ENCODE measurements at regions not wholly inside any gene's neighbourhood (a gene's known extent, or its start where the extent isn't known, plus 50 kb on each side); places are given as distances from the start of the nearest gene placed in this dataset.

DNA sequence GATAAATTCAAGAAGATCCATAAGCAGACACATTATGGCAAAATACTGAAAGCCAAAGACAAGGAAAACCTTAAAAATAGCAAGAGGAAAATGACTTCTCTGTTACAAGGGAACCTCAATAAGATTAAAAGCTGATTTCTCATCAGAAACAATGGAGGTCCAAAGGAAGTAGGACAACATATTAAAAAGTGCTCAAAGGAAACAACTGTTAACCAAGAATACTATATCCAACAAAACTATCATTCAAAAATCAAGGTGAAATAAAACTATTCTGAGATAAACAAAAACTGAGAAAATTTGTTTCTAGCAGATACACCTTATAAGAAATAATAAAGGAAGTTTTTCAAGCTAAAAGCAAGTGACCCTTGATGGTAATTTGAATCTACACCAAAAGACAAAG lies 314.7 kb upstream of the ROPN1 start:
- Mint-ChIP-seq H3K9me3 (peaks cover 14% of the 10 kb centered on the region), H3K4me1 (no peaks in the 10 kb centered on the region), H3K4me3 (no peak overlapping the region), H3K36me3 (peaks cover 1% of the 10 kb centered on the region), H3K27ac (no peak overlapping the region), H3K27me3 (peaks cover 4% of the 10 kb centered on the region)
- DNase-seq (ENCODE audit: low spot score in 2 of 2) (no peak), ATAC-seq (ENCODE audit: low read depth) (no peak)

DNA sequence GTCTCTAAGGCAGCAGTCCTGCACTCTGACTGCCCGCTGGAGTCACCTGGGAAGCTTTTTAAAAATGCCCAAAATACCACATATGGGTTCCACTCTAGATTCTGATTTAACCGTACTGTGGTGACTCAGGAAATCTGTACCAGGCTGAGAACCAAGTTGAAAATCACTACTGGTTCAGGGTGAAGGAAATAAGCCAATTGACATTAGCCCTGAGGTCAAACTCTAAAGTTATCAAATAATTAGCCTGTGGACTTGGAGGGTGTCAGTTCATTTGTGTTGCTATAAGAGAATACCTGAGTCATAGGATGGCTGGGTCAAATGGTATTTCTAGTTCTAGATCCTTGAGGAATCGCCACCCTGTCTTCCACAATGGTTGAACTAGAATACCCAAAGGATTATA lies 321.7 kb upstream of the ROPN1 start:
- Mint-ChIP-seq H3K36me3 (no peaks in the 10 kb centered on the region), H3K27me3 (peaks cover 4% of the 10 kb centered on the region), H3K4me1 (peaks cover 2% of the 10 kb centered on the region), H3K9me3 (peaks cover 1% of the 10 kb centered on the region), H3K27ac (no peak overlapping the region), H3K4me3 (no peak overlapping the region)
- ATAC-seq (ENCODE audit: low read depth) (no peak), DNase-seq (ENCODE audit: low spot score in 2 of 2) (no peak)

DNA sequence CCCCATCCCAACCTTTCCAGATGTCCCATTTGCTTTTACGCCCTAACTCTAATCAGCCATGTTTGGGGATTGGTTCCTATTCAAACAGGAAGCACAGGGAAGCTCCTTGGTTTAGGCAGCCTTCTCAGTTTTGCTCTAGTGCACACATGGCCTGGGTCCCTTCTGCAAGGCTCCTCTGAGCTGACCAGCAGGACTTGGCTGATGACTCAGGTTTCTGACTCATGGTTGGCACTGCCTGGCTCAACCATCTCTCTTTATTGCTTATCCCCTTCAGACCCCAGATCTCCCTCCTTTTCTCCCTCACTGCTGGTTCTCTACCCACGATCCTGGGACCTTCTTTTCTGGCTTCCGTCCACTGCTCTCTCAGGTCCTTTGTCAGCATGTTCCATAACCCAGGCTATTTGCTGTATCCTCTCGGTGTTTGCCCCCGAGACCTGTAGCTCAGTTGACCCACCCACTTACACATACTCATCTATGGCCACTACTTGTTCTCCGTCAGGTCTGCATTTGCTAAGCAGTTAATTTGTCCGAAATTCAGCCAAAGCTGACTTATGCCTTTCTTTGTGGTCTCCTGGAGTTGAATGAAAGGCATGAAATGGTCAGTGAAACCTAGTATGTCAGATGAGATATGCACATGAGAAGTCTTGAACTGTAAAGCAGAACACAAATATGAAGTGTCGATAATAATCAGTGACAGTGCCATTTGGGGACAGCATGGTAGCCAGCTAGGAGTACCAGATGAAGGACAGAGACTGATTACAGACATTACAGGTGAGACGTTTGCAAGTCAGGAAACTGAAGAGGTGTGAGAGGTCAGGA lies 323.5 kb upstream of the ROPN1 start:
- Mint-ChIP-seq H3K27ac (no peak overlapping the region), H3K9me3 (no peaks in the 10 kb centered on the region), H3K4me1 (peaks cover 2% of the 10 kb centered on the region), H3K4me3 (no peak overlapping the region), H3K36me3 (no peaks in the 10 kb centered on the region), H3K27me3 (peaks cover 4% of the 10 kb centered on the region)
- ATAC-seq (ENCODE audit: low read depth), result no peak
- no peak for DNase-seq (ENCODE audit: low spot score in 2 of 2)

DNA sequence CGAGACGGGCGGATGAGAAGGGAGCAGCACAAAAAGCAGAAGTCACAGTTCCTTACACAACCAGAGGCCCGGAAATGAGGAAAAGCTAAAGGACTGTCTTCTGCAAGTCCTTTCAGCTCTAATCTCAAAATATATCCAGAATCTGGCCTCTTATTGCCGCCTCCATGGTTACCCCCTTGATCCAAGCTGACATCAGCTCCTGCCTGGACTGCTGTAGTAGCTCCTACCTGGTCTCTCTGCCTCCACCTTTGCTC lies 324.0 kb upstream of the ROPN1 start:
- H3K27ac Mint-ChIP-seq, result no peak overlapping the region
- DNase-seq (ENCODE audit: low spot score in 2 of 2) (no peak), ATAC-seq (ENCODE audit: low read depth) (no peak)
- H3K9me3 Mint-ChIP-seq, result no peaks in the 10 kb centered on the region
- H3K27me3 Mint-ChIP-seq, result peaks cover 4% of the 10 kb centered on the region
- no peaks in the 10 kb centered on the region for H3K36me3 Mint-ChIP-seq
- H3K4me1 Mint-ChIP-seq, result peaks cover 2% of the 10 kb centered on the region
- H3K4me3 Mint-ChIP-seq, result no peak overlapping the region

DNA sequence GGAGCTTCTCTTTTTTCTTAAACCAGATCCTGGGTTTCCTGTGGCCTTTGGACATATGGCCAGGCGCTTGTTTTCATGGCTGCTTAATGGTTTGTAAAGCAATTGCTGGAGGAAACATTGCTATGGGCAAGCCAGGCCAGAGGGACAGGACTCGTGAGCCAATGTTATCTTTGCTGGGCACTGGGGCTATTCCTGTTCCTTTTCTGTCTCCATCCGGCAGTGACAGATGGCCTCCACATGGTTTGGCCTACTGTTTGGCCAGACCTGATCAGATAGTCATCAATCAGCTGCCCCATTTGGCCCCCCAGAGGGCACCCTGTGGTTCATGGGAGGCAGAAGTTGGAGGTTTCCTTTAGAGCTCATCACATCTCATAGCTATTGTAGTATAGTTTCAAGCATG lies 326.1 kb upstream of the ROPN1 start:
- no peak overlapping the region for H3K27ac Mint-ChIP-seq
- H3K9me3 Mint-ChIP-seq, result no peaks in the 10 kb centered on the region
- H3K36me3 Mint-ChIP-seq, result no peaks in the 10 kb centered on the region
- peaks cover 7% of the 10 kb centered on the region for H3K27me3 Mint-ChIP-seq
- no peak overlapping the region for H3K4me3 Mint-ChIP-seq
- H3K4me1 Mint-ChIP-seq, result peaks cover 2% of the 10 kb centered on the region
- DNase-seq (ENCODE audit: low spot score in 2 of 2) (no peak), ATAC-seq (ENCODE audit: low read depth) (no peak)

DNA sequence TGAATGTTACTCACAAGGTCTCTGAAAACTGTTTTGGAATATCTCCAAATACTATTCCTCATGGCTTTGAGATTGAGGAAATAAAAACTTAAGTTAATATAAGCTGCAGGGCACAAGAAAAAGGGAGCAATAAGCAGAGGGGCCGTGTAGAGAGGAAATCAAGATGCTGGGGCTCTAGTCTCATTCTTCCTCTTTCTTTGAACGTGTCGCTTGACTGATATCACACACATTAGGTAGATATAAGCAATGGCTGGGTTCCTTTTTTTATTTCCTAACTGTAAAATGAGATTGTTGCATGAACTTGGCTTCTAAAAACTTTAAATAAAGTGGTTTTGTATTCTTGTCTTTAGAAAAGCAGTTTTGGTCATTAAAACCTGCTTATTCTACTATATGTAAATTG lies 326.7 kb upstream of the ROPN1 start:
- Mint-ChIP-seq H3K36me3 (no peaks in the 10 kb centered on the region), H3K27ac (no peak overlapping the region), H3K27me3 (peaks cover 9% of the 10 kb centered on the region), H3K4me1 (peaks cover 2% of the 10 kb centered on the region), H3K4me3 (no peak overlapping the region), H3K9me3 (no peaks in the 10 kb centered on the region)
- no peak for ATAC-seq (ENCODE audit: low read depth)
- DNase-seq (ENCODE audit: low spot score in 2 of 2), result no peak

DNA sequence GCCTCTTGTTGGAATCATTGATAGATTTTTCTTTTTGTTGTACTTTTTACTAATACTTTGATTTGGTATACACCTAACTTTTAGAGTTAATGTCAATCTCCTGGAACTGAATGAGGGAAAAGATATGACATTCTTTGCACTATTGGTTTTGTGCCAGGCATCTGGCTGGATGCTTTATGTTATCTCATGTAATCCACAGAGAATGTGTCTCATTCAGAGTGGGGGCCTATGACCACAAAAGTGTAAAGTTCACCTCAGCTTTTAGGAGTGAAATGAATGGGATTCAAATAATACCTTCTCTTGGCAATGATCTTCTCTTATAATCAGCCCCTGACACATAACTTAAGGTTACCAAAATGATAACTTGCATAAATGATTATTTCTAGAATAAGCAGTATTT lies 329.1 kb upstream of the ROPN1 start:
- peaks cover 7% of the 10 kb centered on the region for H3K27me3 Mint-ChIP-seq
- no peak overlapping the region for H3K27ac Mint-ChIP-seq
- ATAC-seq (ENCODE audit: low read depth) (no peak), DNase-seq (ENCODE audit: low spot score in 2 of 2) (no peak)
- H3K4me3 Mint-ChIP-seq, result no peak overlapping the region
- H3K36me3 Mint-ChIP-seq, result no peaks in the 10 kb centered on the region
- no peaks in the 10 kb centered on the region for H3K9me3 Mint-ChIP-seq
- H3K4me1 Mint-ChIP-seq, result no peaks in the 10 kb centered on the region

DNA sequence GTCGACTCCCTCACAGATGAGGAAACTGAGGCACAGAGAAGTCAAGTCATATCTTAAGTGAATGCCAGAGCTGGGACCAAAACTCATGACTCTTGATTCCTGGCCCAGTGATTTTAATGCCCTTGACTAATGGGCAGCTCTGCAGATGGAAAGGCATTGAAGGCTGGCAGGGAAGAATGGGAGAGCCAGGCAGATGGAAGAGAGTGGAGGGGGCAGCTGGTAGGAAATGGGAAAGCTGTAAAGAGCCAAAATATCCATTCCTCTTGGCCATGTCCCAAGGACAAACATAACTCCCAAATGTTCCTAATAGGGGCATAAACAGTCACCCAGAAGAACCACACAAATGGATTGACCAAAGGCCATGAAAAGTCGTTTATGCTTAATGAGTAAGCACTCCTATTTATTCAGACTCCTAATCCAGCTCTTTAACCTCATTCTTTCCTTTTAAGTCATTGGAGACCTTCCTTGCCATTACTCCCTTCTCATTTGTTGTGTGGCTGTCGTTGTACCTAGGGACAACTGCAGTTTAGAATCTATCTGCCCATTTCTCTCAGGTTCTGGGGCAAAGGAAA lies 330.5 kb upstream of the ROPN1 start:
- ATAC-seq (ENCODE audit: low read depth), result no peak
- H3K4me1 Mint-ChIP-seq, result no peaks in the 10 kb centered on the region
- H3K4me3 Mint-ChIP-seq, result no peak overlapping the region
- no peaks in the 10 kb centered on the region for H3K36me3 Mint-ChIP-seq
- no peaks in the 10 kb centered on the region for H3K9me3 Mint-ChIP-seq
- peaks cover 5% of the 10 kb centered on the region for H3K27me3 Mint-ChIP-seq
- DNase-seq (ENCODE audit: low spot score in 2 of 2), result no peak
- no peak overlapping the region for H3K27ac Mint-ChIP-seq

DNA sequence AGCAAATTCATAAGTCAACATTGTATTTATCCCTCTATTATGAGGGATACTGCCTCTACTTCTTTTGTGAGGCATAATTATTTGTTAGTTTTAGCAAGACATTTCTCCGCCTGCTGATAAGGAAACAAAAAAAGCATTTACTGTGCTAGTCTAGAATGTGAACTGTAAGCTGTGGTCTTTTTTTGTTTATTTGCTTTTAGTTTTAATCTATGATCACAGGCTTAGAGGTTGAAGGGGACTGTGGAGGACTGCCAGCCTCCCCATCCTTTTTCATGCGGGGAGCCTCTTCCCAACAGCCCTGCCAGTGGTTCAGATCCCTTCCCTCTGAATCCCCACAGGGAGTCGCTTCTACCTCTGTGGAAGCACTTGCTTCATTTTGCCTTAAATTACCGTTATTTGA lies 331.0 kb upstream of the ROPN1 start:
- ATAC-seq (ENCODE audit: low read depth) (no peak), DNase-seq (ENCODE audit: low spot score in 2 of 2) (no peak)
- Mint-ChIP-seq H3K36me3 (no peaks in the 10 kb centered on the region), H3K4me1 (no peaks in the 10 kb centered on the region), H3K27me3 (peaks cover 6% of the 10 kb centered on the region), H3K27ac (no peak overlapping the region), H3K4me3 (no peak overlapping the region), H3K9me3 (no peaks in the 10 kb centered on the region)

DNA sequence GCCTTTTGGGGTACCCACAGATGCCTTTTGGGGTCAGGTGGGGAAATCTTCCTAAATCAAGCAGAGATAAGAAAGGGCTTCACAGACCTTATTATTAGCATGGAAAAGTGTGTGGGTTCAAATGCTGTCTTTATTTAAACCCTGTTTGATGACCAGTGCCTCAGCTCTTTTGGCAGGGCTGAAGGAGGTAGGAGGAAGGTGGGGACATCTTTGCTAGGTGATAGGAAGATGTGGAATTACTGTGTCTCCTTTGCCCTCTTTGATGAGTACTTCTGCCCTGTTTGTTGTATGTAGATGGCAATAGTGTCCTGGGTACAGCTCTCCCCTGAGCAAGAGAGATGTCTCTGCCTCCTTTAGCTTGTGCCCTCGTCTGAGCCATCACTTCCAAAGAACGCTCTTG lies 333.3 kb upstream of the ROPN1 start:
- no peak for DNase-seq (ENCODE audit: low spot score in 2 of 2)
- ATAC-seq (ENCODE audit: low read depth), result no peak
- Mint-ChIP-seq H3K36me3 (no peaks in the 10 kb centered on the region), H3K27me3 (peaks cover 6% of the 10 kb centered on the region), H3K27ac (no peak overlapping the region), H3K4me1 (no peaks in the 10 kb centered on the region), H3K9me3 (no peaks in the 10 kb centered on the region), H3K4me3 (no peak overlapping the region)

DNA sequence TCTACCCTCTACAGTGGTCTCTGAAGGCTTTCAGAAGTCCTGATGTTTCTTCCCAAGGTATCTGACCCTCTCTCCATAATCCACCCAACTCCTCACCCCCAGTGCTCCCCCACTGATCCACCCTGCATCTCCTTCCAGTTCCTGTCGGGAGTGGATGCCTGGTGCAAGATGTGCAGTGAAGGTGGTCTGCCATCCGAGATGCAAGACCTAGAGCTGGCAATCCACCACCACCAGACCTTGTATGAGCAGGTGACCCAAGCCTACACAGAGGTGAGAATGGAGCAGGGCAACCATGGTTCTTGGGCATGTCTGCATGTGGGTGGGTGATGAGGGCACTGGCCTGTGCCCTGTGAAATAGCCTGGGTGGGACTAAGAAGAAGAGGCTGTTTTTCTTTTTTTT lies 337.8 kb upstream of the ROPN1 start:
- ATAC-seq (ENCODE audit: low read depth), result no peak
- H3K36me3 Mint-ChIP-seq, result no peaks in the 10 kb centered on the region
- no peak overlapping the region for H3K4me3 Mint-ChIP-seq
- peaks cover 2% of the 10 kb centered on the region for H3K9me3 Mint-ChIP-seq
- peaks cover 2% of the 10 kb centered on the region for H3K27me3 Mint-ChIP-seq
- H3K4me1 Mint-ChIP-seq, result no peaks in the 10 kb centered on the region
- H3K27ac Mint-ChIP-seq, result no peak overlapping the region
- no peak for DNase-seq (ENCODE audit: low spot score in 2 of 2)

DNA sequence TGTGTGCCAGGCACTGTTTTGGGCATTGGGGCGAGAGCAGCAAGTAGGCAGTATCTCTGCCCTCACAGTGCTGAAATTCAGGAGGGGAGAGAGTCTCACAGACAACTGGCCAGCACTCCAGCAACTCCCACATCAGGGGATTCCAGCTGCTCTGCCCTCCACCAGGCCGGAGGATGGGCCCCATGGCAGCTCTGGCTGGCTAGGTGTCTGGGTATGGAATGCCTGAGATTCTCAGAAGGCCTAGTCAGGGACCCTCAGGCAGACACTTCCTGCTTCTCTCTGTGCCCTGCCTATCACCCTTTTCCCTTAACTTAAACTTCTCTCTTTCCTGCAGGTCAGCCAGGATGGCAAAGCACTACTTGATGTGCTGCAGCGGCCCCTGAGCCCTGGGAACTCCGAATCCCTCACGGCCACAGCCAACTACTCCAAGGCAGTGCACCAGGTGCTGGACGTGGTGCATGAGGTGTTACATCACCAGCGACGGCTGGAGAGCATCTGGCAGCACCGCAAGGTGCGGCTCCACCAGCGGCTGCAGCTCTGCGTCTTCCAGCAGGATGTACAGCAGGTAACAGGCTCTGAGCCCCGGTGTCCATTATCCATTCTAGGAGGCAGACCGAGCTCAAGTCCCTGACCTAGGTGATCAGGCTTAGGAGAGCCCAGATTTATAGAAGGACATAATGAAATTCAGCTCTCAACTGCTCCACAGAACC lies 342.2 kb upstream of the ROPN1 start:
- Mint-ChIP-seq H3K27me3 (peaks cover 3% of the 10 kb centered on the region), H3K9me3 (peaks cover 2% of the 10 kb centered on the region), H3K27ac (no peak overlapping the region), H3K4me3 (no peak overlapping the region), H3K36me3 (no peaks in the 10 kb centered on the region), H3K4me1 (no peaks in the 10 kb centered on the region)
- no peak for DNase-seq (ENCODE audit: low spot score in 2 of 2)
- ATAC-seq (ENCODE audit: low read depth), result no peak

DNA sequence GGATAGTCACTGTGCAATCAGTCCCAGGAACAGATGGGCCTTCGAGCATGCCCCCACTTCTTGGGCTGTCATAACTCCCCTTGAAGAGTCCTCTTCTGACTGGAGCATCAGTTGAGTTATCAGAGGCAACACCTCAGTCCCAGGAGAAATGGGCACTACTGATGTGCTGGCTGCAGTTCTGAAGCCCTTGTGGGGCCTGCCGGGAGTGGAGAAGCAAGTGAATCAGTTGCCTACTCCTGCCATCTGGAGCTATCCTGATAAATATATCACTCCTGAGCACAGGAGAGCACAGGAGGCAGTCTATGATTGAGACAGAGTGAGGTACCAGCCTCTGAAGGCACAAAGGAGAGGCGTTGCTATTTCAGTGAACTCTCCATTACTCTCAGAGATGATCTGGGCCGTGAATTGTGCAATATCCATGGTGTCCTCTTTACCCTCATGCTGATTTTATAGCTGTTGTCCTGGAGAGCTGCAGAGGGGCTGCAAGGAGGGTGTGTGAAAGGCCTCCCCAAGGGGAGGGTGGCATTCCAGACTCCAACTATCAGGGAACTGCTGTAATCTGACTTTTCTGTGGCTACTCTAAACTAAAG lies 344.2 kb upstream of the ROPN1 start:
- Mint-ChIP-seq H3K27ac (no peak overlapping the region), H3K4me1 (no peaks in the 10 kb centered on the region), H3K9me3 (peaks cover 2% of the 10 kb centered on the region), H3K36me3 (no peaks in the 10 kb centered on the region), H3K4me3 (no peak overlapping the region), H3K27me3 (peaks cover 5% of the 10 kb centered on the region)
- DNase-seq (ENCODE audit: low spot score in 2 of 2) (no peak), ATAC-seq (ENCODE audit: low read depth) (no peak)

DNA sequence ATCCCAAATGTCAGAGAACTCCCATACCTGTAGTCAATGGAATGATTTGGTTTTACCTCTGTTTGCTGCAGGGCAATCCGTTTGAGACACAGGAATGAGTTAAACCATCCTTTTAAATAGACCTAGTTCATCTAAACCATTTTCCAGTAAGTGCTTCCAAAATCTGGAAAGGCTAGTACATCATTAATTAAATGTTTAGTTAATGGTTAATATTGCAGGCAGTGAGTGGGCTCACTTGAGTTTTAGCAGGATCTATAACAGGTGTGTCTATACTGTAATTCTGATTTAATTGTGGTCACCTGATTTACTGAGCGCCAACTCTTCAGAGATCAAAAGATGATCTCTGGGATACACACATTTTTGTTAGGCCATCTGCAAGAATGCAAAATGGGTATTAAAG lies 353.9 kb upstream of the ROPN1 start:
- no peaks in the 10 kb centered on the region for H3K4me1 Mint-ChIP-seq
- H3K27ac Mint-ChIP-seq, result no peak overlapping the region
- peaks cover 4% of the 10 kb centered on the region for H3K9me3 Mint-ChIP-seq
- no peak overlapping the region for H3K4me3 Mint-ChIP-seq
- DNase-seq (ENCODE audit: low spot score in 2 of 2) (no peak), ATAC-seq (ENCODE audit: low read depth) (no peak)
- H3K27me3 Mint-ChIP-seq, result peaks cover 5% of the 10 kb centered on the region
- no peaks in the 10 kb centered on the region for H3K36me3 Mint-ChIP-seq

All from memory B cell (primary cell).